ENCODE measurements at regions not wholly inside any gene's neighbourhood (a gene's known extent, or its start where the extent isn't known, plus 50 kb on each side); places are given as distances from the start of the nearest gene placed in this dataset.

- TF ChIP-seq EZH2 (IDR thresholded peaks at IDR 0.05; ENCODE audit: borderline replicate concordance, low read depth, low read length, poor library complexity, severe bottlenecking) = no peak
- TF ChIP-seq CTCF (conservative IDR thresholded peaks at IDR 0.05; ENCODE audit: low read depth, low read length) = no peak
- no peaks in the 10 kb centered on the region for H3K4me1 ChIP-seq (ENCODE audit: insufficient read depth, low read length, poor library complexity, severe bottlenecking)
- H3K27me3 ChIP-seq (replicated peaks; ENCODE audit: insufficient read depth, low read depth, low read length, poor library complexity) = no peaks in the 10 kb centered on the region
- CTCF ChIA-PET = no interaction called here
- no TSS peak for BruUV-seq (replicated peaks)
- POLR2A ChIA-PET (ENCODE audit: low non-redundant PET) = no interaction called here
- intact Hi-C loops (cut with micrococcal nuclease; ENCODE audit: unreplicated experiment) = no loop called here
- H3K36me3 ChIP-seq (ENCODE audit: insufficient read depth, low read length, poor library complexity, severe bottlenecking) = no peaks in the 10 kb centered on the region
- no peak for DNase-seq (ENCODE audit: low spot score)
- H3K27ac ChIP-seq (ENCODE audit: low read depth, low read length, poor library complexity, severe bottlenecking) = no peak overlapping the region
- H3K9me3 ChIP-seq (ENCODE audit: low read depth, low read length, poor library complexity, severe bottlenecking) = no peaks in the 10 kb centered on the region
- no peak overlapping the region for H3K4me3 ChIP-seq (ENCODE audit: low read depth, low read length, poor library complexity, severe bottlenecking)
These were observed 686.6 kb upstream of the GJE1 start for GRCh38 chr6:141445928-141446628.

GRCh38 chr6:141443668-141444289 lies 688.9 kb upstream of the GJE1 start:
- TF ChIP-seq EZH2 (IDR thresholded peaks at IDR 0.05; ENCODE audit: borderline replicate concordance, low read depth, low read length, poor library complexity, severe bottlenecking) (no peak), CTCF (conservative IDR thresholded peaks at IDR 0.05; ENCODE audit: low read depth, low read length) (no peak)
- H3K9me3 ChIP-seq (ENCODE audit: low read depth, low read length, poor library complexity, severe bottlenecking) = no peaks in the 10 kb centered on the region
- intact Hi-C loops (cut with micrococcal nuclease; ENCODE audit: unreplicated experiment) = no loop called here
- H3K27ac ChIP-seq (ENCODE audit: low read depth, low read length, poor library complexity, severe bottlenecking) = no peak overlapping the region
- H3K4me1 ChIP-seq (ENCODE audit: insufficient read depth, low read length, poor library complexity, severe bottlenecking) = no peaks in the 10 kb centered on the region
- no TSS peak for BruUV-seq (replicated peaks)
- no peaks in the 10 kb centered on the region for H3K36me3 ChIP-seq (ENCODE audit: insufficient read depth, low read length, poor library complexity, severe bottlenecking)
- no peak for DNase-seq (ENCODE audit: low spot score)
- H3K27me3 ChIP-seq (replicated peaks; ENCODE audit: insufficient read depth, low read depth, low read length, poor library complexity) = no peaks in the 10 kb centered on the region
- H3K4me3 ChIP-seq (ENCODE audit: low read depth, low read length, poor library complexity, severe bottlenecking) = no peak overlapping the region
- ChIA-PET POLR2A (ENCODE audit: low non-redundant PET) (no interaction called here), CTCF (no interaction called here)

GRCh38 chr6:141443032-141443431 lies 689.7 kb upstream of the GJE1 start:
- intact Hi-C loops (cut with micrococcal nuclease; ENCODE audit: unreplicated experiment) = no loop called here
- BruUV-seq (replicated peaks) = no TSS peak
- Histone ChIP-seq H3K27ac (ENCODE audit: low read depth, low read length, poor library complexity, severe bottlenecking) (no peak overlapping the region), H3K9me3 (ENCODE audit: low read depth, low read length, poor library complexity, severe bottlenecking) (no peaks in the 10 kb centered on the region), H3K4me3 (ENCODE audit: low read depth, low read length, poor library complexity, severe bottlenecking) (no peak overlapping the region), H3K36me3 (ENCODE audit: insufficient read depth, low read length, poor library complexity, severe bottlenecking) (no peaks in the 10 kb centered on the region), H3K4me1 (ENCODE audit: insufficient read depth, low read length, poor library complexity, severe bottlenecking) (no peaks in the 10 kb centered on the region), H3K27me3 (replicated peaks; ENCODE audit: insufficient read depth, low read depth, low read length, poor library complexity) (no peaks in the 10 kb centered on the region)
- POLR2A ChIA-PET (ENCODE audit: low non-redundant PET) = no interaction called here
- no peak for DNase-seq (ENCODE audit: low spot score)
- TF ChIP-seq EZH2 (IDR thresholded peaks at IDR 0.05; ENCODE audit: borderline replicate concordance, low read depth, low read length, poor library complexity, severe bottlenecking) = no peak
- no peak for TF ChIP-seq CTCF (conservative IDR thresholded peaks at IDR 0.05; ENCODE audit: low read depth, low read length)
- CTCF ChIA-PET = interaction anchor here (0.5 kb wide), 1 partner anchor 756 kb away, joined by 4 read pairs; no protein-coding TSS in a partner anchor

Measured in A673 (cell line).